Activated CD4-positive, alpha-beta T cell treated with anti-CD3 and anti-CD28 coated beads, Interleukin-10, Interleukin-2, amounts not matched to agents 100 ng/mL and 50 ng/mL, durations not matched to agents 16 hours and 8 hours (primary cell): ENCODE measurements at regions not wholly inside any gene's neighbourhood (a gene's known extent, or its start where the extent isn't known, plus 50 kb on each side); places are given as distances from the start of the nearest gene placed in this dataset.

Experiments used
- DNase-seq: peaks from one replicate; pipeline ENCODE4 v3.0.0-alpha.2; 2020

- DNase-seq, result no peak
Measured at GRCh38 chr3:127091376-127091775, 101.6 kb upstream of the PRR23E start.

- DNase-seq, result no peak
Measured at GRCh38 chr3:127092368-127092767, 100.6 kb upstream of the PRR23E start.

GRCh38 chr3:127092776-127093175 lies 100.2 kb upstream of the PRR23E start:
- no peak for DNase-seq

GRCh38 chr3:127093312-127093711 lies 99.6 kb upstream of the PRR23E start:
- no peak for DNase-seq

- no peak for DNase-seq
Measured at GRCh38 chr3:127095774-127096173, 97.2 kb upstream of the PRR23E start.

- no peak for DNase-seq
Measured at GRCh38 chr3:127096256-127097071, 96.5 kb upstream of the PRR23E start.

GRCh38 chr3:127097072-127097405 lies 95.9 kb upstream of the PRR23E start:
- DNase-seq, result no peak

- no peak for DNase-seq
Measured at GRCh38 chr3:127097481-127097880, 95.5 kb upstream of the PRR23E start.

GRCh38 chr3:127099982-127100381 lies 92.9 kb upstream of the PRR23E start:
- DNase-seq, result no peak

- no peak for DNase-seq
Measured at GRCh38 chr3:127100459-127101410, 92.2 kb upstream of the PRR23E start.

- no peak for DNase-seq
Measured at GRCh38 chr3:127101411-127102187, 91.3 kb upstream of the PRR23E start.

GRCh38 chr3:127102188-127102520 lies 90.8 kb upstream of the PRR23E start:
- no peak for DNase-seq

GRCh38 chr3:127102587-127102986 lies 90.3 kb upstream of the PRR23E start:
- no peak for DNase-seq

- no peak for DNase-seq
Measured at GRCh38 chr3:127103080-127103479, 89.9 kb upstream of the PRR23E start.

GRCh38 chr3:127104586-127104985 lies 88.3 kb upstream of the PRR23E start:
- DNase-seq, result no peak

GRCh38 chr3:127105587-127105986 lies 87.3 kb upstream of the PRR23E start:
- no peak for DNase-seq

GRCh38 chr3:127106053-127106452 lies 86.9 kb upstream of the PRR23E start:
- DNase-seq, result no peak

GRCh38 chr3:127106456-127106855 lies 86.5 kb upstream of the PRR23E start:
- DNase-seq, result no peak

GRCh38 chr3:127107002-127107401 lies 85.9 kb upstream of the PRR23E start:
- DNase-seq, result no peak

- DNase-seq, result no peak
Measured at GRCh38 chr3:127107491-127108375, 85.2 kb upstream of the PRR23E start.

GRCh38 chr3:127108796-127109195 lies 84.1 kb upstream of the PRR23E start:
- no peak for DNase-seq

- no peak for DNase-seq
Measured at GRCh38 chr3:127110982-127111693, 81.8 kb upstream of the PRR23E start.
